ENCODE measurements at regions not wholly inside any gene's neighbourhood (a gene's known extent, or its start where the extent isn't known, plus 50 kb on each side); places are given as distances from the start of the nearest gene placed in this dataset.

DNA sequence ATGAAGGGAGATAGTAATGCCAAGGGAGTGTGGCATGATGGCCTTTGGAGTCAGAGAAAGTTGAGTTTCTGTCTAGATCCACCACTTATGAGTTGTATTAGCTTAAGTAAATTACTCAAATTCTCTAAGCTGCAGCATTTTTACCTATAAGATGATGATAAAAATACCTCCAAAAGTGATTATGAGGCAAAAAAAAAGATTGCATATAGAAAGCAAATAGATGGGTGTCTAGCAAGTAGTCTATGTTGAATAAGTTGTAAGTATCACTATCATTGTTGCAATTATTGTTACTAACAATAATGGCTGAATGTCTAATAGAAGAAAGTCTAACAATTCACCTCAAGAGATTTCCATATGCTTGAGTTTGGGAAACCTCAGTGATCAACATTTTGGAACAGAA is 959.2 kb upstream of the GJE1 start:
- H3K4me3 ChIP-seq (ENCODE audit: low read depth, low read length), result no peak overlapping the region
- no peak for DNase-seq (ENCODE audit: low read depth)
- TF ChIP-seq, protein P1, sequence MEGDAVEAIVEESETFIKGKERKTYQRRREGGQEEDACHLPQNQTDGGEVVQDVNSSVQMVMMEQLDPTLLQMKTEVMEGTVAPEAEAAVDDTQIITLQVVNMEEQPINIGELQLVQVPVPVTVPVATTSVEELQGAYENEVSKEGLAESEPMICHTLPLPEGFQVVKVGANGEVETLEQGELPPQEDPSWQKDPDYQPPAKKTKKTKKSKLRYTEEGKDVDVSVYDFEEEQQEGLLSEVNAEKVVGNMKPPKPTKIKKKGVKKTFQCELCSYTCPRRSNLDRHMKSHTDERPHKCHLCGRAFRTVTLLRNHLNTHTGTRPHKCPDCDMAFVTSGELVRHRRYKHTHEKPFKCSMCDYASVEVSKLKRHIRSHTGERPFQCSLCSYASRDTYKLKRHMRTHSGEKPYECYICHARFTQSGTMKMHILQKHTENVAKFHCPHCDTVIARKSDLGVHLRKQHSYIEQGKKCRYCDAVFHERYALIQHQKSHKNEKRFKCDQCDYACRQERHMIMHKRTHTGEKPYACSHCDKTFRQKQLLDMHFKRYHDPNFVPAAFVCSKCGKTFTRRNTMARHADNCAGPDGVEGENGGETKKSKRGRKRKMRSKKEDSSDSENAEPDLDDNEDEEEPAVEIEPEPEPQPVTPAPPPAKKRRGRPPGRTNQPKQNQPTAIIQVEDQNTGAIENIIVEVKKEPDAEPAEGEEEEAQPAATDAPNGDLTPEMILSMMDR (IDR thresholded peaks at IDR 0.05; ENCODE audit: control insufficient read depth, extremely low read depth, insufficient read depth), result no peak

DNA sequence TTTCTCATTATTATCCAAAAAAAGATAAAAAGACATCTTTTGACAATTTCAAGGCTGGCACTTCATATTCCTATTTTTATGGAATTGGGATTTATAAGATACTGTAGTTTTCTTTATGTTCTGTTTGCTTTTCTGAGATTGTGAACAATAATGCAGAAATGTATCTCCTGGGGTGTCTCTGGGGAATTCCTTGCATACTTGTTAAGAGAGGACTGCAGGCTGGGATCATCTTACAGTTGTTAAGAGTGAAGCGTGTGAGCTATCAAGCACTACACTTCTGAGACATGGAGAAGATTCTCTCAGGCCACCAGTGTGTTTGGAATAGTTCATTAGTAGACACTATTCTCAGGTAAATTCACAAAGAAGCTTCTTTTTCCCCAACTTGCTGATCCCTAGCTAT is 963.3 kb upstream of the GJE1 start:
- TF ChIP-seq, protein P1 (IDR thresholded peaks at IDR 0.05; ENCODE audit: control insufficient read depth, extremely low read depth, insufficient read depth), result no peak
- H3K4me3 ChIP-seq (ENCODE audit: low read depth, low read length), result no peak overlapping the region
- DNase-seq (ENCODE audit: low read depth), result no peak

DNA sequence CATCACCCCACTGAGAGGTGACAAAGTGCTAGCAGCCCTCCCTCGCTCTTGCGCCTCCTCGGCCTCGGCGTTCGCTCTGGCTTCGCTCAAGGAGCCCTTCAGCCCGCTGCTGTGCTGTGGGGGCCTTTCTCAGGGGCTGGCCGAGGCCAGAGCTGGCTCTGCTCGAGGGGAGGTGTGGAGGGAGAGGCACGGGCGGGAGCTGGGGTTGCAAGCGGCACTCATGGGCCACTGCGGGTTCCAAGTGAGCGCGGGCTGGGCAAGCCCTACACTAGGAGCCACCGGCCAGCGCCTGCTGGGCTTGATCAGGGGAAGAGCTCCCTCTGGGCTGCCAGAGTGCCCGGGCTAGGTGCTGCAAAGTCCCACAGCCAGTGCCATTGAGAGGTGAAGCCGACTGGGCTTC is 964.8 kb upstream of the GJE1 start:
- TF ChIP-seq, protein P1 (IDR thresholded peaks at IDR 0.05; ENCODE audit: control insufficient read depth, extremely low read depth, insufficient read depth), result no peak
- no peak overlapping the region for H3K4me3 ChIP-seq (ENCODE audit: low read depth, low read length)
- no peak for DNase-seq (ENCODE audit: low read depth)

DNA sequence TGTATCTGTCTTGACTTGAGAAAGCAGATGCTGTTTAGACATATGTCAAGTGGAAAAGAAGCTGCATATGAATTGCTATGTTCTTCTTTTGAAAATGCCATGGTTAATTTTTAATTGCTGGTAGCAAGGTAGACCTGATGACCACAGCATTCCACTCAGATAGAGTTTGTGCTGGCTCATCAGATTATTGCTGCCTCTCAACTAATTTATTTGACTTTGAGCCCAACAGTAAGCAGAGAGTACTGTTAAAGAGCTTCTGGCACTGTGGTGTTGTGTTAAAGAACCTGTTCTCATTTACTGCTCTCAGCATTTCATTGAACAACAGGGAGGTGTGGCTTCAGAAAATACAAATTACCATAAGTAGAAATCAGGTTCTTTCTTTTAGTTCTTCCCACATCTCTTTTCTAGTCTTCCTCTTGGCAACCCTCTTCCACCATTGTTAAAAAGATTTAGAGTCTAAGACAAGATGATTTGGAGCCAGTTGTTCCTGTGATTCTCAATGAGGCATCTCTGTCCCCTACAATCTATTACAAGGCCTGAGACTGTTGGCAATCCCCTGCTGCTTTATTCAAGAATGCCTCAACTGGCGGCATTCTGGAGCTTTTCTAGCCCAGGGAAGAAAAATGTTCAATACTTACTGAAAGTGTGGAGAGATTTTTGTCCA is 967.6 kb upstream of the GJE1 start:
- TF ChIP-seq, protein P1 (IDR thresholded peaks at IDR 0.05; ENCODE audit: control insufficient read depth, extremely low read depth, insufficient read depth), result no peak
- H3K4me3 ChIP-seq (ENCODE audit: low read depth, low read length), result no peak overlapping the region
- DNase-seq (ENCODE audit: low read depth), result peak; percentile 58

DNA sequence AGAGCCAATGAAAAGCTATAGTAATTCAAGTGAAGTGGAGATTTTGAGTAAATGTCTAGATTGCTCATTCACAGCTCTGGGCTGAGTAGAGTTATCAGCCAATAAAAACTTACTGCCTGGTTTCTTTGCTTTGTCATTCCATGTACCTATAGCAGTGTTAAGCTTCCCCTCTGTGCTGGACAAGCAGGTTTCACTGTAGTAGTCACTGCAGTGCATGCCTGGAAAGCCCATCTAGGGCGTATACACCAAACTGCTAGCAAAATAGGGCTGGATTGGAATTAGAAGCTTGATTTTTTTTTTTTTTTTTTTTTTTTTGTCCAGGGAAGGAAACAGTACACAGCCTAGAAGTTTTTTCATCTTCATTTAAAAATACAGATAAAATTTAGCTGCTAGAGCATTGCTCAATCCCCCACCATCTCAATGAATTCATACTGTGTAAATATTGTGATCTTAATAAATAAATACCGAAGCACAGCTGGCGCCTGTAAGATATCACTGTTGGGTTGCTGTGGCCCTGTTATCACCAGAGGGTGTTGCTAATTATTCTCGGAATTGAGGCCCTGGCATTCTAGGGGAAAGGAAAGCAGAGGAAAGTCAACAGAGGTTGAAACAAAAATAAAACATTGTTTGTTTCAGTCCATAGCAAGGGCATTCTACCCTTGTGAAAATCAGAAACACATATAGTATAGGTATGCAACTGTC is 968.5 kb upstream of the GJE1 start:
- H3K4me3 ChIP-seq (ENCODE audit: low read depth, low read length), result no peak overlapping the region
- peak; percentile 79 for DNase-seq (ENCODE audit: low read depth)
- TF ChIP-seq, protein P1 (IDR thresholded peaks at IDR 0.05; ENCODE audit: control insufficient read depth, extremely low read depth, insufficient read depth), result no peak

DNA sequence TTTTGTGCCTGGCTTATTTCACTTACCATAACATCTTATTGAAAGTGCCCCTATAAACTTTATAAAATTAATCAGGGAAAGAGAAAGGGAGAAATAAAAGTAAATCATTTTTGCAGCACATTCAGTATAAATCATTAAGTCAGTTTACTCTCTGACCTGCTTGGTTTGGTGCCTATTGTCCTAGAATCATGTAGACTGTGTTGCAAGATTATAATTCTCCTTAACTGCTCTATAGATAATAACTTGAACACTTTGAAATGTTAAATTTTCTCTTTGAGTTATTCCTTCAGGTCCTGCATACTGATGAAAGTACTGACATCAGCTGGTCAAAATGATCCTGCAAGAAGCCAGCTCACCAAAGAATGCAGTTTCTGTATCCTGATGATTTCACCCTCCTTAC is 969.6 kb upstream of the GJE1 start:
- no peak overlapping the region for H3K4me3 ChIP-seq (ENCODE audit: low read depth, low read length)
- TF ChIP-seq, protein P1 (IDR thresholded peaks at IDR 0.05; ENCODE audit: control insufficient read depth, extremely low read depth, insufficient read depth), result no peak
- DNase-seq (ENCODE audit: low read depth), result no peak
